ENCODE measurements at regions not wholly inside any gene's neighbourhood (a gene's known extent, or its start where the extent isn't known, plus 50 kb on each side); places are given as distances from the start of the nearest gene placed in this dataset.
"Not testable (repeated sequence)": the region's sequence is repeated elsewhere in the genome, so short reads cannot be mapped to it uniquely, and the experiment has no call there.

GRCh38 chr5:71230839-71231505, 163.5 kb upstream of the GTF2H2 start:
- H3K36me3 ChIP-seq, H3K4me1 ChIP-seq, H3K27ac ChIP-seq, H3K9me3 ChIP-seq, H3K27me3 ChIP-seq, H3K4me3 ChIP-seq: not testable (repeated sequence)
- DNase-seq: peak in 1 of 3 donors; percentile 42
